ENCODE measurements at regions not wholly inside any gene's neighbourhood (a gene's known extent, or its start where the extent isn't known, plus 50 kb on each side); places are given as distances from the start of the nearest gene placed in this dataset.
A peak's percentile ranks its signal among the peaks of the same experiment; 100 is the strongest.

DNA sequence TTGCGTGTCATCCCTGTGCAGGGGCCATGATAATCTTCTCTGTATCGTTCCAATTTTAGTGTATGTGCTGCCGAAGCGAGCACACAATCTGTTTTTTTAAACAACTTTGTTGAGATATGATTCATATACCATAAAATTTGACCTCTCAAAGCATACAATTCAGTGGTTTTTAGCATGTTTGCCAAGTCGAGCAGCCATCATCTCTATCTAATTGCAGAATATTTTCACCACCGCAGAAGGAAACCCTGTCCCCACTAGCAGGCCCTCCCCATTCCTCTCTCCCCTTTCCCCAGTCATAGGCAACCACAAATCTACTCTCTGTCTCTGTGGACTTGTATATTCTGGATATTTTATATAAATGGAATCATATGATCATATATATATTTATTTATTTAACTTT is 78.7 kb upstream of the TINAGL1 start:
- DNase-seq (ENCODE audit: low spot score): no peak
- no peaks in the 10 kb centered on the region for H3K4me1 Mint-ChIP-seq (ENCODE audit: unreplicated experiment)
- no peaks in the 10 kb centered on the region for H3K36me3 Mint-ChIP-seq (ENCODE audit: low read depth, unreplicated experiment)
- H3K9me3 Mint-ChIP-seq (ENCODE audit: unreplicated experiment): no peaks in the 10 kb centered on the region
- H3K27me3 Mint-ChIP-seq (ENCODE audit: unreplicated experiment): peaks cover 3% of the 10 kb centered on the region
- no peak overlapping the region for H3K4me3 Mint-ChIP-seq (ENCODE audit: unreplicated experiment)
- TF ChIP-seq, protein P1, sequence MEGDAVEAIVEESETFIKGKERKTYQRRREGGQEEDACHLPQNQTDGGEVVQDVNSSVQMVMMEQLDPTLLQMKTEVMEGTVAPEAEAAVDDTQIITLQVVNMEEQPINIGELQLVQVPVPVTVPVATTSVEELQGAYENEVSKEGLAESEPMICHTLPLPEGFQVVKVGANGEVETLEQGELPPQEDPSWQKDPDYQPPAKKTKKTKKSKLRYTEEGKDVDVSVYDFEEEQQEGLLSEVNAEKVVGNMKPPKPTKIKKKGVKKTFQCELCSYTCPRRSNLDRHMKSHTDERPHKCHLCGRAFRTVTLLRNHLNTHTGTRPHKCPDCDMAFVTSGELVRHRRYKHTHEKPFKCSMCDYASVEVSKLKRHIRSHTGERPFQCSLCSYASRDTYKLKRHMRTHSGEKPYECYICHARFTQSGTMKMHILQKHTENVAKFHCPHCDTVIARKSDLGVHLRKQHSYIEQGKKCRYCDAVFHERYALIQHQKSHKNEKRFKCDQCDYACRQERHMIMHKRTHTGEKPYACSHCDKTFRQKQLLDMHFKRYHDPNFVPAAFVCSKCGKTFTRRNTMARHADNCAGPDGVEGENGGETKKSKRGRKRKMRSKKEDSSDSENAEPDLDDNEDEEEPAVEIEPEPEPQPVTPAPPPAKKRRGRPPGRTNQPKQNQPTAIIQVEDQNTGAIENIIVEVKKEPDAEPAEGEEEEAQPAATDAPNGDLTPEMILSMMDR (IDR thresholded peaks at IDR 0.05; ENCODE audit: unreplicated experiment): no peak
- no peak overlapping the region for H3K27ac Mint-ChIP-seq (ENCODE audit: unreplicated experiment)

DNA sequence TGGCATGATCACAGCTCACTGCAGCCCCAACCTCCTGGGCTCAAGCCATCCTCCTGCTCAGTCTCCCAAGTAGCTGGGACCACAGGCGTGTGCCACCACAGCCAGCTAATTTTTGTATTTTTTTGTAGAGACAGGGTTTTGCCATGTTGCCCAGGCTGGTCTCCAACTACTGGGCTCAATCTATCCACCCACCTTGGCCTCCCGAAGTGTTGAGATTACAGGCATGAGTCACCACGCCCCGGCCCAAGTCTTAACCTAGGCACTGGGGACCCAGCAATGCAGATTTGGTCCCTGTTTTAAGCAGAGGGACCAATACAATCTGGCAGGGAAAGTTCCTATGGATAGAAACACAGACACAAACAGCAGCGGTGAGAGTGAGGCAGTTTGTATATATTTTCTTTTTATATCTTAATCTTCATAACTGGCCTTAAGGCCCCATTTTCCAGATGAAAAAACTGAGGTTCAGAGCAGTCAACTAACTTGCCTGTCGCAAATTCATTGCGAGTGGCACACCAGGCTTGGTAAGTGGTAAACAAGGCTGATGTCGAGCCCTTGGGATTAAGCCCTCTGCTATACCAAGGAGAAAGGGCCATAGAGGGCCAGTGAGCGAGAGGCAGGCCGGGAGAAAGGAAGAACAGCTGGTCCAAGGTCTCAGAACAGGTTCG is 77.8 kb upstream of the TINAGL1 start:
- H3K4me3 Mint-ChIP-seq (ENCODE audit: unreplicated experiment): no peak overlapping the region
- TF ChIP-seq, protein P1 (IDR thresholded peaks at IDR 0.05; ENCODE audit: unreplicated experiment): no peak
- H3K27ac Mint-ChIP-seq (ENCODE audit: unreplicated experiment): no peak overlapping the region

DNA sequence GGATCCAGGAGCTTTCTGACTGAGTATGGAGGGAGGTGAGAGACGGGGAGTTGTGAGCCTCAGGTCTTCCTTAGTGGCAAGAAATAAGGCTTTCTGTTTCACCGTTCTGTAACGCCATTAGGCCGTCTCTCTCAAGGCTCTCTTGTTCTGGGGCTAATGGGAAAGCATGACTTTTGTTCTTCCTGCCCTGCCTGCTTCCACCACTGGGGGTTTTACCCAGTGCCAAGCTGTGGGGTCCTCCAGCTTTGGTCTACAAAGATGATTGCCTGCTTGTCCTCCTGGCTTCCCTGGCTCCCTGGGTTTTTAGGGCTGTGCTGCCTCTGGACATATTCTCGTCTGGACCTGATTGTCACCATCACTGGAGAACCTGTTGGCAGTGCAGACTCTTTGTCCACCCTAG is 74.8 kb upstream of the TINAGL1 start:
- Mint-ChIP-seq H3K4me1 (ENCODE audit: unreplicated experiment) (peaks cover 3% of the 10 kb centered on the region), H3K27ac (ENCODE audit: unreplicated experiment) (no peak overlapping the region), H3K9me3 (ENCODE audit: unreplicated experiment) (no peaks in the 10 kb centered on the region), H3K36me3 (ENCODE audit: low read depth, unreplicated experiment) (peaks cover 3% of the 10 kb centered on the region), H3K4me3 (ENCODE audit: unreplicated experiment) (no peak overlapping the region), H3K27me3 (ENCODE audit: unreplicated experiment) (peaks cover 3% of the 10 kb centered on the region)
- DNase-seq (ENCODE audit: low spot score): no peak
- TF ChIP-seq, protein P1 (IDR thresholded peaks at IDR 0.05; ENCODE audit: unreplicated experiment): peak; percentile 29

More for the DNA sequence above, 77.8 kb upstream of the TINAGL1 start:
- no peak for DNase-seq (ENCODE audit: low spot score)
- Mint-ChIP-seq H3K4me1 (ENCODE audit: unreplicated experiment) (peaks cover 3% of the 10 kb centered on the region), H3K9me3 (ENCODE audit: unreplicated experiment) (no peaks in the 10 kb centered on the region), H3K36me3 (ENCODE audit: low read depth, unreplicated experiment) (no peaks in the 10 kb centered on the region), H3K27me3 (ENCODE audit: unreplicated experiment) (peaks cover 3% of the 10 kb centered on the region)

DNA sequence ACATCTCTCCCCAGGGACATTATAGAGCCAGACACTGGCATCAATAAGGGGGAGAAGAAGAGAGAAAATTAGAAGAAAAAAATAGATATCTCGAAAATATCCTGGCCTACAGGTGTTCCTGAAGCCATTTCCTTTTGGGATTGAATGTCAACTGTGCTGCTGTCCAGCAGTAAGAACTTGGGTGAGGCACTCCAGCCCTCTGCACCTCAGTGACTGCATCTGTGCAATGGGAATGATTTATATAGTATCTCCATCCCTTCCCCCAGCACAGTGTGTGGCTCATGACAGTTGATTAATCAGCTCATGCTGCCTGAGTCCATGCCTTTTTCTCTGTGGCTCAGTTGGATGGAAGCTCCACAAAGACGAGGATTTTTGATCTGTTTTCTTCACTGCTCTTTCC is 74.1 kb upstream of the TINAGL1 start:
- no peak overlapping the region for H3K4me3 Mint-ChIP-seq (ENCODE audit: unreplicated experiment)
- no peaks in the 10 kb centered on the region for H3K9me3 Mint-ChIP-seq (ENCODE audit: unreplicated experiment)
- TF ChIP-seq, protein P1 (IDR thresholded peaks at IDR 0.05; ENCODE audit: unreplicated experiment): no peak
- peaks cover 3% of the 10 kb centered on the region for H3K4me1 Mint-ChIP-seq (ENCODE audit: unreplicated experiment)
- peaks cover 5% of the 10 kb centered on the region for H3K36me3 Mint-ChIP-seq (ENCODE audit: low read depth, unreplicated experiment)
- H3K27ac Mint-ChIP-seq (ENCODE audit: unreplicated experiment): no peak overlapping the region
- DNase-seq (ENCODE audit: low spot score): no peak
- peaks cover 3% of the 10 kb centered on the region for H3K27me3 Mint-ChIP-seq (ENCODE audit: unreplicated experiment)

DNA sequence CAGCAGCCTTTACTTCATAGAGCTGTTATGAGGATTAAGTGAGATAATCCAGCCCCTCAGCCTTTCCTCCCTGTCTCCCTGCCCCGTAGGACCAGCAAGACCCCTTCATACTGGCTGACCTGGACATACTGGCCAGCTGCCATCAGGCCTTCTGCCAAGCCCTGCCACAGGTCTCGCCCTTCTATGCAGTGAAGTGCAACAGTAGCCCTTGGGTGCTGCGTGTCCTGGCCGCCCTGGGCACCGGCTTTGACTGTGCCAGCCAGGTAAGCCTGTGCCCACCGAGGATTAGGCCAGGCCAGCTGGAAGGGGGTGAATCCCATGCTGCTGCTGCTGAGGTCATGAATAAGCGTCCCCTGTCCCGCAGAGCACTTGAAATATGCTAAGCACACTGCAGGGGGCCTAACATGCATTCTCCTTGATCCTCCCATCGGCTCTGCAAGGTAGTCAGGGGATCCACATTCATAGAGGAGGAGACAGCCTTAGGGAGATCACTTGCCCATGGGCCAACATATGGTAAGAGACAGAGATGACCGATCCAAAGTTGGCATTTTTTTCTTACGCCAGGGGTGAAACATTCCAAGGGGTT is 73.3 kb upstream of the TINAGL1 start:
- no peak for DNase-seq (ENCODE audit: low spot score)
- no peaks in the 10 kb centered on the region for H3K9me3 Mint-ChIP-seq (ENCODE audit: unreplicated experiment)
- no peak overlapping the region for H3K27ac Mint-ChIP-seq (ENCODE audit: unreplicated experiment)
- no peak overlapping the region for H3K4me3 Mint-ChIP-seq (ENCODE audit: unreplicated experiment)
- H3K36me3 Mint-ChIP-seq (ENCODE audit: low read depth, unreplicated experiment): peaks cover 7% of the 10 kb centered on the region
- TF ChIP-seq, protein P1 (IDR thresholded peaks at IDR 0.05; ENCODE audit: unreplicated experiment): no peak
- H3K27me3 Mint-ChIP-seq (ENCODE audit: unreplicated experiment): peaks cover 3% of the 10 kb centered on the region
- peaks cover 3% of the 10 kb centered on the region for H3K4me1 Mint-ChIP-seq (ENCODE audit: unreplicated experiment)
